T-helper 1 cell treated with Interleukin-12 subunit alpha and Interleukin-12 subunit beta and Interleukin-4 antibody, amounts not matched to agents 30 ng/mL and 1 ng/mL, for 36 hours (primary cell): ENCODE measurements at regions not wholly inside any gene's neighbourhood (a gene's known extent, or its start where the extent isn't known, plus 50 kb on each side); places are given as distances from the start of the nearest gene placed in this dataset.

Source experiments
- intact Hi-C: fragments of 100-400 bp; cut with micrococcal nuclease; formaldehyde crosslinking; loops from one replicate; pipeline ENCODE4 v1.15.1; 2024

GRCh38 chr5:7012057-7012456 lies 298.8 kb downstream of the TENT4A start:
- intact Hi-C loops = no loop called here

DNA sequence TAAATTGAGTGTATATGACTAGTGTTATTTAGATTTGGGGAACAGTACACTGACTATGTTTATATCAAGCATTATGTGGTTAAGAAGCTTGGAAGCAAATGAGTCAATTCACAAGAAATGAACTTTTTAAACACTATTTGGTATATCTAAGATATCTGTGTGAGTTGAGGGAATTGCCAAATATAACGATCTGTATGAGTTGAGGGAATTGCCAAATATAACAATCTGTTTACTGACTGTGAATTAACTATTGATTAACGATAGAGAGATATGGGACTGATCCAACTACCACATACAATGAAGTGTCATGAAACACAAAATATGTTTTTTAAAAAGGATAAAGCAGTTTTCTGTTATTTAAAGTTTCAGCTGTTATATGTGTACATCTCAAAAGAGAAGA lies 301.4 kb downstream of the TENT4A start:
- intact Hi-C loops = no loop called here

- intact Hi-C loops = no loop called here
Measured at GRCh38 chr5:7015586-7016256, 302.5 kb downstream of the TENT4A start.

- intact Hi-C loops = no loop called here
Measured at GRCh38 chr5:7016999-7017747, 303.9 kb downstream of the TENT4A start.

- intact Hi-C loops = no loop called here
Measured at GRCh38 chr5:7018198-7018597, 305.0 kb downstream of the TENT4A start.

DNA sequence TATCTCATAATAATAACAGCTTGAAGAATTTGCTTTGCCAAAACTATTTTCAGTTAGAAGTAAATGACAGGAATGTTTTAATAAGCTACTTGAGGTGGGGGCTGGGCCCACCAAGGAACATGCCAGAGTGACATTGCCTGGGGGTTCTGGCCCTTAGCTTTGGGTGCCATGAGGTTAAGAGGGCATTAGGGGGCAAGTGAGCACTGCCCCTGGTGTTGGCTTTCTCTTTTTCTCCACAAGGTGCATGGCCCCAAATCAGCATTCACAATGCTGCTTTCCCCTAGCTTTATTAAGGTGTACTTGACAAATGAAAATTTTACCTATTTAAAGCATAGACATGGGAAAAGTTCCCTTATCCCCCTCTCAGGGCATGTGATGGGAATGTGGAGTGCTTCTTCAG lies 305.4 kb downstream of the TENT4A start:
- intact Hi-C loops = no loop called here

DNA sequence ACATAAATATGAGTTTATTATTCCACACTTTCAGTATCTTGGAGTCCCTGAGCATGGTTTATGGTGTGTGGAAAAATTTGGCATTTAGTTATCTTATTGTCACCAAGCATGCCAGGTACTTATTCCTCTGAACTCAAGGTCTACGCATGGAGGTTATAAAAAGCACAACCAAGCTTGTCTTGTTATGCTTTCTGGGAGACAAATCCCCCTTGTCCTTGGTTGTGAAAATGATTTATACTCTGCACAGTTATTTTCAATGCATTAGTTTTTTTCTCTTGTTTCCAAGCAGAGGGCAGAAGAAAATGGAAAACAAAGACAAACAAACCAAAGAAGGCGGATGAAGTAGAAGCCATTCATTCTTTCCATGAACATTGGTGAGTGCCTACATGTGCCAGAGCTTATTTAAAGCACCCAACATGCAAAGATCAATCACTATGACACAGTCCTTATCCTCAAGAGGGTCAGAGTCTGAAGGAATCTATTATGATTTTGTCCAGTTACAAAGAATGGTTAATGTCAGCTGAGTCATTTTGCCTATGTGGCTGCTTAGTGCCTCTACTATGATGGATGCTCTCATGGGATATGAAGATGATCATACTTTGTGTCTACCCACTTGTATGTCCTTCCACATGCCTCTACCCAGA lies 323.1 kb downstream of the TENT4A start:
- intact Hi-C loops = no loop called here

DNA sequence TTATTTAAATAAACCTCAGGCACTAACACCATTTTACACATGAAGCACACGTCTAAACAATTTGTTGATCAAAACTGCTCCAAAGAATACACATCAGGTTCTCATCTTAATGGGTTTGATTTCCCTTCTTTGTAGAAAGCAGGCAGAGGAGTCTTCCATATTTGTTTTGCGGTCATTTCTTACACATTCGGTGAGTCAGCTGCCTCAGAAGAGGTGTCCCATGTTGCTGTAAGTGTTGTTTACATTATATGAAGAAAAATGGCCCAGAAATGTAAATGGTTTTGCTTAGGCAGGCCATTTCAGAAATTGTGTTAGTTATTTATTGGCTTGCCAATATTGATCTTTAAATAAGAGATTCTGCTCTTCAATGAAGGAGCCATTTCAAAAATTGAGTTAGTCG lies 325.8 kb downstream of the TENT4A start:
- intact Hi-C loops = loop anchor here (2.0 kb wide), 1 partner anchor 48 kb away; no protein-coding TSS in a partner anchor

GRCh38 chr5:7040111-7040510 lies 326.9 kb downstream of the TENT4A start:
- intact Hi-C loops = no loop called here

DNA sequence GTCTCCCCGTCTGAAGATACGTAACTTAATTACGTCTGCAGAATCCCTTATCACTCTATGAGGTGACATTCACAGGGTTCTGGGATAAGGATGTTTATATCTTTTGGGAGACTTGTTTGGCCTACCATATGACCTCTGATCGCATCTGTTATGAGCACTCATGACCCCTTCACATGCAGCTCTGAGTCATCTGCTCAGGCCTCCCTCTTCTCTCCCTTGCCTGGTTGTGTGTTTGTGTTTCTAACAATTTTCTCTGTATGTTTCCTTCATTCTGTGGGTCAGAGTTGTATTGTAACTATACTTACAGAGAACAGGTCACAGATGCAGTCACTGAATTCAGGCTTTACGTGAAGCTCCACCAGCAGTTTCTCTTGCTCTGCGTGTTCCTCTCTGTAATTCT lies 330.6 kb downstream of the TENT4A start:
- intact Hi-C loops = no loop called here

DNA sequence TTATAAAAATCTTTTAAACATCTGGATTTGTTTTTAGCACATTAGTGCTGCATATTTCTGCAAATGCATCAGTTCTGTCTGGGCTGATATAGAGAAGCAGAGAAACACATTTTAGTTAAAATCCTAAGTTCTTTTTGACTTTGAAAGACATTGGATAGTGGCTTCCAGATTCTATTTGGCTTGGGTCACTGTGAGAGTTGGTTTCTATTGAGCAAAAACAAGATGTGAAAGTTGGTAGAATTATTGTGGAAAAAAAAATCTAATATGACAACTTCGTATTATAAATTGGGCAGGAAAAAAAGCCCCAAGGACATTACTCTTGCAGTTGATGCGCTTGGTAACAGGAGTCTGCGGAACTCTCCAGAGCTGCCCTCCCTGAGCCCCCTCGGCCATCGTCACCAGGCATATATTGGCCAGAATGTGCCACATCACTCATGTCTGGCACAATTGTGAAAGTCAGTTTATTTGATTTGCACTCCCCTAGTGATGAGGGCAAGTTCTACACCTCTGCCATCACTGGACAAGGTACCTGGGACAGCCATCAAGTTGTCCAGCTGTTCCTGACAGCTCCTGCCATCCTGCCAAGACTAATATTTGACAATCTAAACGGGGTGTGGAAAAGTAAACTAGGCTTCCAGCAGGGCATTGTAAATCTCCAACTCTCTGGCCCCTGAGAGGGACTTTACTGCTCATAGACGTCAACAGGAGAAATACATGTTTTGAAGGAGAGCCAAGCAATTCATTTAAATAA lies 334.5 kb downstream of the TENT4A start:
- intact Hi-C loops = no loop called here

- intact Hi-C loops = no loop called here
Measured at GRCh38 chr5:7050986-7051385, 337.8 kb downstream of the TENT4A start.

DNA sequence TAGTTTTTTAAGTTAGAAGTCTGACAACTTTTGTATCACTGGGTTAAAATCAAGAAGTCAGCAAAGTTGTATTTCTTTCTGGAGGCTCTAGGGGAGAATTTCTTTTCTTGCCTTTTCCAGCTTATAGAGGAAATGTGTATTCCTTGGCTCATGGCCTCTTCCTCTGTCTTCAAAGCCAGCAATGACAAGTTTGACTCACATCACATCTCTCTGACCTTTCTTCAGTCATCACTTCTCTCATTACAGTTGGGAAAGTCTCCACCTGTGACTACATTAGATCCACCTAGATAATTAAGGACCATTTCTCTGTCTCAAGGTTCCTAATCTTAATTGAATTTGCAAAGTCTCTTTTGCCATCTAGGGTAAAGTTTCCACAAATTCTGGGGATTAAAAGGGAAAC lies 339.9 kb downstream of the TENT4A start:
- intact Hi-C loops = no loop called here

GRCh38 chr5:7053528-7054209 lies 340.4 kb downstream of the TENT4A start:
- intact Hi-C loops = no loop called here

- intact Hi-C loops = no loop called here
Measured at GRCh38 chr5:7066471-7067235, 329.3 kb upstream of the ADCY2 start.

DNA sequence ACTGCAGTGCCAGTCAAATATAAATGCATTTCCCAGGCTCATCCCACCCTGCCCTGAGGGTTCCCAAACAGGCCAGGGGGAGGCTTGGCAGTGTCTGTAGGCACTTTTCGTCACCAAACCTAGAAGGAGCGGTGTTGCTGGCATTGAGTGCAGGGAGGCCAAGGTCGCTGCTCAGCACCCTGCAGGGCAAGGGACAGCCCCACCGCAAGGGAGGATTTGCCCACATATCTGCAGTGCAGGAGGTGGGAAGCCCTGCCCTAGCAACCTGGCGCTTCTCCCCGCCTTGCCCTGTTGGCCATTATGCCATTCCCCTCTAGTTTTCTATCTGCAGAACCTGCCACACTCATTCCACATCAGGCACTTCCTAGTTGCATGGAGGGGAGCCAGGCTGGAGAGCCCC lies 327.8 kb upstream of the ADCY2 start:
- intact Hi-C loops = no loop called here

DNA sequence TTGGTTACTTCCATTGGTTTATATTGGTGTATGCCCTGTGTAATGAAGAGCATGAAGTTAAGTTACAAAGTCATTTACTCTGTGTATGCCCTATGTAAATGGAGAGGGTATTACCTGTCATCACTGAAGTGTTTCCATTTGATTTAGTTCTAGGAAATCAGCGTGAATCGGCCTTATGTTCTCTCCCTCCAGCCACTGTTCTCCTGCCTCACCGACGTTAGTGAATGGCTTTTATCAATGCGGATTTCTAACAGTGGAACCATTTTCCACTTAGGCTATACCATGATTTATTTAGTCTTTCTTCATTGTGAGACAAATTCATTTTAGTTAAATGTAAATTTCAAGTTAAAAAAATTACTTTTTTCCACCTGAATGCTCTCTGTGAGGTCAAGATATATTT lies 327.0 kb upstream of the ADCY2 start:
- intact Hi-C loops = no loop called here

GRCh38 chr5:7072188-7072587 lies 323.8 kb upstream of the ADCY2 start:
- intact Hi-C loops = no loop called here

- intact Hi-C loops = no loop called here
Measured at GRCh38 chr5:7073666-7074065, 322.3 kb upstream of the ADCY2 start.

DNA sequence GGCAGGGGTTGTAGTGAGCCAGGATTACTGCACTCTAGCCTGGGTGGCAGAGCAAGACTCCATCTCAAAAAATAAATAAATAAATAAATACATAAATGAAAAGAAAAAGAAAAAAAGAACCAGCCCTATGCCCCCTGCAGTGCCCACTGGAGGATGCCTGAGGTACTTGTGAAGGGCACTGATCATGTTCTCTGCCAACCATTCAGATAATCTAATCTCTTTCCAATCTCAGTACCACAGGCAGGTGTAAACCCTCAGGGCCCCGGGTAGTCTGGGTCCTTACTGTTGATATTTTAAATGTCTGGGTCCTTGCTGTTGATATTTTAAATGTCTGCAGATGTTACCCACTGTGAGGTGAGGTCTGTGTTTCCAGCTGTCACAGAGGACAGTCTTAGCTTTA lies 321.8 kb upstream of the ADCY2 start:
- intact Hi-C loops = no loop called here
